GM10266 (cell line): ENCODE measurements at regions not wholly inside any gene's neighbourhood (a gene's known extent, or its start where the extent isn't known, plus 50 kb on each side); places are given as distances from the start of the nearest gene placed in this dataset.

ENCODE experiments used
- DNase-seq: peaks from one replicate; pipeline ENCODE4 v3.0.0; 2012; ENCODE audit errors: extremely low spot score
- CTCF ChIP-seq: IDR thresholded peaks from 2 replicates; pipeline ENCODE4 v1.5.1; 2012; ENCODE audit warnings: mild to moderate bottlenecking, low read depth; ENCODE audit not compliant: control insufficient read depth, insufficient read depth; ENCODE audit errors: missing control alignments

- no peak for TF ChIP-seq CTCF
- no peak for DNase-seq
These were observed 205.1 kb upstream of the FSCB start for GRCh38 chr14:44712024-44712815.

GRCh38 chr14:44701563-44702263, 194.6 kb upstream of the FSCB start:
- TF ChIP-seq CTCF: no peak

GRCh38 chr14:44700694-44701093, 193.6 kb upstream of the FSCB start:
- no peak for DNase-seq
- TF ChIP-seq CTCF: no peak

More at GRCh38 chr14:44701563-44702263, 194.6 kb upstream of the FSCB start:
- no peak for DNase-seq

GRCh38 chr14:44700184-44700583, 193.1 kb upstream of the FSCB start:
- DNase-seq: no peak
- no peak for TF ChIP-seq CTCF

GRCh38 chr14:44699391-44699790, 192.3 kb upstream of the FSCB start:
- TF ChIP-seq CTCF: no peak
- no peak for DNase-seq

GRCh38 chr14:44669496-44669895, 162.4 kb upstream of the FSCB start:
- no peak for TF ChIP-seq CTCF
- DNase-seq: no peak

GRCh38 chr14:44663136-44663535, 156.1 kb upstream of the FSCB start:
- no peak for DNase-seq
- no peak for TF ChIP-seq CTCF
